ENCODE measurements at regions not wholly inside any gene's neighbourhood (a gene's known extent, or its start where the extent isn't known, plus 50 kb on each side); places are given as distances from the start of the nearest gene placed in this dataset.

DNA sequence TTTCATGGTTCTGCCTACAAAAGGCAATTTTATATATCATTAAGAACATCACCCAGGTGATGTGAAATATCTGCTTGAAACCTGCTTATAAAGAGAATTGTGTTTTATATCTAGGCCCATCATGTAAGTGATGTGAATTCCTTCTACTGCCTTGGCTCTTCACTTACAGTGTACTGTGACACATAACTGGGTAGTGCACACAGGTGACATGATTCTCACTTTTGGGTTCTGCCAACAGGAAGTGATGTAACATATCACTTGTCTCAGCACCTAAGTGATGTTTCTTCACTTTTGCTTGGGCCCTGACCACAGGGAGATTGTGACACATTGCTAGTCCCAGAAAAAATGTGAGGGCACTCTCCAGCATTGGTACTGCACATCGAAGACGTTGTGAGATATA is 867.0 kb upstream of the TSPY4 start:
- no peak for TF ChIP-seq POLR2A (IDR thresholded peaks at IDR 0.05)
- TF ChIP-seq, protein P1, sequence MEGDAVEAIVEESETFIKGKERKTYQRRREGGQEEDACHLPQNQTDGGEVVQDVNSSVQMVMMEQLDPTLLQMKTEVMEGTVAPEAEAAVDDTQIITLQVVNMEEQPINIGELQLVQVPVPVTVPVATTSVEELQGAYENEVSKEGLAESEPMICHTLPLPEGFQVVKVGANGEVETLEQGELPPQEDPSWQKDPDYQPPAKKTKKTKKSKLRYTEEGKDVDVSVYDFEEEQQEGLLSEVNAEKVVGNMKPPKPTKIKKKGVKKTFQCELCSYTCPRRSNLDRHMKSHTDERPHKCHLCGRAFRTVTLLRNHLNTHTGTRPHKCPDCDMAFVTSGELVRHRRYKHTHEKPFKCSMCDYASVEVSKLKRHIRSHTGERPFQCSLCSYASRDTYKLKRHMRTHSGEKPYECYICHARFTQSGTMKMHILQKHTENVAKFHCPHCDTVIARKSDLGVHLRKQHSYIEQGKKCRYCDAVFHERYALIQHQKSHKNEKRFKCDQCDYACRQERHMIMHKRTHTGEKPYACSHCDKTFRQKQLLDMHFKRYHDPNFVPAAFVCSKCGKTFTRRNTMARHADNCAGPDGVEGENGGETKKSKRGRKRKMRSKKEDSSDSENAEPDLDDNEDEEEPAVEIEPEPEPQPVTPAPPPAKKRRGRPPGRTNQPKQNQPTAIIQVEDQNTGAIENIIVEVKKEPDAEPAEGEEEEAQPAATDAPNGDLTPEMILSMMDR (IDR thresholded peaks at IDR 0.05) = no peak

All from tibial nerve (tissue), 3 donors.